ENCODE measurements at regions not wholly inside any gene's neighbourhood (a gene's known extent, or its start where the extent isn't known, plus 50 kb on each side); places are given as distances from the start of the nearest gene placed in this dataset.
A peak's percentile ranks its signal among the peaks of the same experiment; 100 is the strongest.
"Not testable (repeated sequence)": the region's sequence is repeated elsewhere in the genome, so short reads cannot be mapped to it uniquely, and the experiment has no call there.

DNA sequence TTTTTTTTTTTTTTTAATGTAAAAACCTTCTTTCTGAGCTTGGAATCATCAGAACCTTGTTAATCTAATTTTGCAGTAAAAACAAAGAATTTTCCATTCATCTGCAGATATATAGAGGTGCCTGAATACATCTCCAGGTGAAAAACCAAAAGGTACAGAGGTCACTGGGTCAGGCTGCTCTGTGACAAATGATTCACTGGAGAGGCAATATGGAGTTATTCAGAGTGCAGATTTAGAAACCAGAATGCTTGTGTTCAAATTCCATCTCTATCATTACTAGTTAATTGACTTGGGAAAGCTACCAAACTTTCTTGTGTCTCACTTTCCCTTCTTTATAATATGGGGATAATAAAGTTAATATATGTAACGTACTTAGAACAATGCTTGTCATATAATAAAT, 51.5 kb upstream of the C1orf53 start:
- DNase-seq, result no peak

DNA sequence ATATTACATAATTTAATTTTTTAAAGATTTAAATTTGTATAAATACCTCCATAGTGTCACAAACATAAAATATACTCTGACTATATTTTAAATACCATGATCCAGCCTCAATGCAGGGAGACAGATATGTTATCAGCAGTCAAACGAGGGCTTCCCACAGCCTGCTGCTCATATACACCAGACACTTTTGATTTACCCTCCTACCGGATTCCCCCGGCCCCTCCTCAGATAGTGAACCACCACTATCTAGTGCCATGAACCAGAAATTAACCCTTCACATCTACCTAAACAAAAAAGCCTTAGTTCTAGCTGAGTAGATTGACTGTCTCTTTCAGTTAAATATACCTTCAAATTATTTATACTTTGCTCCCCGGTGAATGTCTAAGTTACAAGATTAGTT, 52.4 kb upstream of the C1orf53 start:
- DNase-seq, result no peak

- DNase-seq, result no peak
These were observed 54.1 kb upstream of the C1orf53 start for GRCh38 chr1:197848350-197848749.

DNA sequence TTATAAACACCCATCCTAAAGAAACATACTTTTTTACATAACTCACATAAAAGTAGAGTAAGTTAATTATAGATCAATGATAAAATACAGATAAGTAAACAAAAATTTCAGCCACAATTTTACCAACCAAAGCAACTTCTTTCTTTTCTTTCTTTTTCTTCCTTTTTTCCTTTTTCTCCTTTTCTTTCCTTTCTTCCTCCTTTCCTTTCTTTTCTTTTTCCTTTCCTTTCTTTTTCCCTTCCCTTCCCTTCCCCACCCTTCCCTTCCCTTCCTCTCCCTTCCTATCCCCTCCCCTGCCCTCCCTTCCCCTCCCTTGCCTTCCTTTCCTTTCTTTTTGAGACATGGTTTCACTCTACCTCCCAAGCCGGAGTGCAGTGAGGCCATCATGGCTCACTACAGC, 56.5 kb upstream of the C1orf53 start:
- DNase-seq, result no peak

- no peak for DNase-seq
These were observed 57.8 kb upstream of the C1orf53 start for GRCh38 chr1:197844651-197845050.

GRCh38 chr1:197843401-197843800, 59.0 kb upstream of the C1orf53 start:
- no peak for DNase-seq

DNA sequence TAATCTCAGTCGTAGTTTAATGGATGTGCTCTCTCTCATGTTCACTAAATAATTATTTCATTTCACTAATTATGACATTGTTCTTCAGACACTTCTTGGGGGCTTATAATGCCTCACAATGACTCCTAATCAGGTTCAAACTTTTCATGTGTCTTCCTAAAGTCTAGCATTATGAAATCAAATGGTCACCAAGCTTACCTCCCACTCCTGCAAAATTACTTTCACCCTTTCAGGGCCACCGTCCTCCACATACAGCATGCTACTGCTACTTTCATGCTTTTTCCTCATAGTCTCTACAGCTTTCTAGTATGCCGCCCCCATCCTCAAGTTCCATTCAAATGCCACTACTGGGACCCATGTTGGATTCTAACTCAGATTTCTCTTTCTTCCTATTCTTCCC, 59.8 kb upstream of the C1orf53 start:
- no peak for DNase-seq

DNA sequence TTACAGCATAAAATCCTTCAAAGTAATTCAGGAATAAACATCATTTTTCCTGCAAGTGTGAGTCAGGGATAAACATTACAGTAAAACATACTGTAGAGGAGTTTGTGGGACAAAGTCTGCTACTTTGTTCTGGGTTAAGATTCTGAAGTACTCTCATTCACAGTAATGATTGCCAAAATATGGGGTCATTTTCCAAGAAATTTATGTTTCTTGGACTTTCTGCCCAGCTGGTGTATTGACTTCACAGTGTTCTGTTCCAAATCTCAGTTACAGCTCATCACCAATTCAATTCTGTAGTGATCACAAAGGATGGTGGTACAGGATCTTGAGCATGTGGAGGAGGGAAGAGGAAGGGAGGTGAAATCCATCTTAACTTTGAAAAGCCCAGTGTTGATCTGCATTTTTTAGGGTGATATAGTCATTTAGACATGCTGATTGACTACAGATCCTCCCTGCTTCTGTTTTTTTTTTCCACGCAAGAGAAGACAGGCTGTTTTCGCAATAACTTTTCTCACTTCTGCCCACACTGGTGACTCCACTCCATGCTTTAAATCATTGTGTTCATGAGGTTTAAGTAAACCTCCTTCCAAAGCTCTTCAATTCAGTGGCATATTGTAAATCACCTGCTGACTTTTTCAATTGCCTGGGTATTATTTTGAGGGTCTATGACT, 60.4 kb upstream of the C1orf53 start:
- no peak for DNase-seq

DNA sequence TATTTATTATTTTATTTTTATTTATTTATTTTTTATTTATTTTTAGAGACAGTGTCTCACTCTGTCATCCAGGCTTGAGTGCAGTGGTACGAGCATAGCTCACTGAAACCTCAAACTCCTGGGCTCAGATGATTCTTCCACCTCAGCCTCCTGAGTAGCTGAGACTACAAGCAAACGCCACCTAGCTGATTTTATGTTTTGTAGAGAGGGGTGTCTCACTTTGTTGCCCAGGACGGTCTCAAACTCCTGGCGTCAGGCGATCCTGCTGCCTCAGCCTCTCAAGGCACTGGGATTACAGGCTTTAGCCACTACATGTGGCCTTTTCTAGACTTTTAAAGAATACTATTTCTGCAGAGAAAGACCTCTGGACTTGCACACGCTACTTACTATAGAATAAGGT, 61.3 kb upstream of the C1orf53 start:
- no peak for DNase-seq

DNA sequence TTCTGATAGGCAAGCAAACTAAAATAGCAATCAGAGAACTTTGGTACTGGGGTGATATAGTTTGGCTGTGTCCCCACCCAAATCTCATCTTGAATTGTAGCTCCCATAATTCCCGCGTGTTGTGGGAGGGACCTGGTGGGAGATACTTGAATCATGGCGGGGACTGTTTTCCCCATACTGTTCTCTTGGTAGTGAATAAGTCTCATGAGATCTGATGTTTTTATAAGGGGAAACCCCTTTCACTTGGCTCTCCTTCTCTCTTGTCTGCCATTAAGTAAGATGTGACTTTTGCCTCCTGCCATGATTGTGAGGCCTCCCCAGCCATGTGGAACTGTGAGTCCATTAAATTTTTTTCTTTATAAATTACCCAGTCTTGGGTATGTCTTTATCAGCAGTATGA, 62.6 kb upstream of the C1orf53 start:
- DNase-seq, result not testable (repeated sequence)

DNA sequence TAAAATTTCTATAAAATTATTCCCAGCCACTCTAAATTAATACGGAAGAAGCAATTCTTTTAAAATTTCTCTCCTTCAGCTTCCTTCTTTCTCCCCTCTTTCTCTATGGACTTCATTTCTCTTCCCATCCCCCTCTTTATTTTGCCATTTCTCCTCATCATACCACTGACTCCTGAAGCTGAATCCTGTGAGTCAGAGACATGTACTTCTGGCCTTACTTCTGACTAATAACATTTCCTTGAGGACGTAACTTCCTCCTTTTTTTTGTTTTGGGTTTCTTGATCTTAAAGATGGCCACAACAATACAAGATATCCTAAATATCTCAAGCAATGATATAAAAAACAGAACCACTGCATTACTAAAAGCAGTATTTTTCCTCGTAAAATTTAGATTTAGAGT, 63.6 kb upstream of the DENND1B start:
- DNase-seq, result peak; percentile 78

DNA sequence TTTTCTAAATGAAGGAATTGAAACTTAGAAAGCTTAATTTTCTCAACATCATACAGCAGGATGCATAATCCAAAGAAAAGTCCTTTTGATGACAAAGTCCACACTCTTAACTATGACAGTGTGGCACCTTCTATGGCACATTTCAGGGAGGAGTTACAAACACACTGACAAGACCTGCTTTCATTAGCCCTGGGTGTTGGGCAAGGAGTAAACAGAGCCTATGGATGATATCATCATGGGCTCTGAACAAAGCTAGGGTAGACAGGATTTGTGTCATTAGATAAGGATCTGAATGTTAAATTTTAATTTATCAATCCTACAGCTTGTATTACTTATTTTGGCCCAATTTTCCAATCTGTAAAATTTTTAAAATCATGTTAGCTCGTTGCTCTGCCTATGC, 62.6 kb upstream of the DENND1B start:
- no peak for DNase-seq

DNA sequence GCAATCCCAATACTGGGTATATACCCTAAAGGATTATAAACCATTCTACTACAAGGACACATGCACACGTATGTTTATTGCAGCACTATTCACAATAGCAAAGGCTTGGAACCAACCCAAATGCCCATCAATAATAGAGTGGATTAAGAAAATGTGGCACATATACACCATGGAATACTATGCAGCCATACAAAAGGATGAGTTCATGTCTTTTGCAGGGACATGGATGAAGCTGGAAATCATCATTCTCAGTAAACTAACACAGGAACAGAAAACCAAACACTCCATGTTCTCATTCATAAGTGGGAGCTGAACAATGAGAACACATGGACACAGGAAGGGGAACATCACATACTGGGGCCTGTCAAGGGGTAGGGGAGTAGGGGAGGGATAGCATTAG, 61.1 kb upstream of the DENND1B start:
- not testable (repeated sequence) for DNase-seq

GRCh38 chr1:197829011-197829410, 53.7 kb upstream of the DENND1B start:
- not testable (repeated sequence) for DNase-seq

- DNase-seq, result no peak
These were observed 50.3 kb upstream of the DENND1B start for GRCh38 chr1:197825541-197825940.

Measured in Kasumi-1 (cell line).